ENCODE measurements at regions not wholly inside any gene's neighbourhood (a gene's known extent, or its start where the extent isn't known, plus 50 kb on each side); places are given as distances from the start of the nearest gene placed in this dataset.

DNA sequence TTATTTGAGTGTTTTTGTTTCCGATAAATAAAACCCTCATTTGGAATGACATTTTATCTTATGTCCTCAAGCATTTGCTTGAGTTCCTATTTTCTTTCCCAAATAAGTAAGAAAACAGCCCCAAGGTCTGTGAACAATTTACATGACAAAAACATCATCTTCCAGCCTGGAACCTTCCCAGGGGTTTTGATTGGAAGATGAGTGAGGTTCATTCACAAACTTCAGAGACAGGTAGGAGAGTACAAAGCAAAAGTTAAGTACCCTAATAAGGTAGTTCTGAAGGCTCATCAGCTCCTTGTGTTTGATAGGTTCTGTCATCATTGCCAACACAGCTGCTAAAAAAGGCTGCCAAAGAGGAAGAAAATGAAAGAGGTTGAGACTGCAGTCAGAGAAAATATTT lies 772.8 kb downstream of the CDH8 start:
- Histone ChIP-seq H3K4me3 (ENCODE audit: low read length) (no peak overlapping the region), H3K4me1 (ENCODE audit: control insufficient read depth, insufficient read depth, low read length) (no peaks in the 10 kb centered on the region), H3K27me3 (replicated peaks; ENCODE audit: control insufficient read depth, insufficient read depth, low read length) (no peaks in the 10 kb centered on the region), H3K9me3 (ENCODE audit: control insufficient read depth, low read length) (no peaks in the 10 kb centered on the region), H3K36me3 (ENCODE audit: control insufficient read depth, insufficient read depth, low read length, severe bottlenecking) (no peaks in the 10 kb centered on the region), H3K9ac (ENCODE audit: low read length) (no peak overlapping the region)
- no peak for DNase-seq (ENCODE audit: low read depth)

- Histone ChIP-seq H3K27me3 (replicated peaks; ENCODE audit: control insufficient read depth, insufficient read depth, low read length) (no peaks in the 10 kb centered on the region), H3K4me1 (ENCODE audit: control insufficient read depth, insufficient read depth, low read length) (no peaks in the 10 kb centered on the region), H3K4me3 (ENCODE audit: low read length) (no peak overlapping the region), H3K9ac (ENCODE audit: low read length) (no peak overlapping the region), H3K9me3 (ENCODE audit: control insufficient read depth, low read length) (no peaks in the 10 kb centered on the region), H3K36me3 (ENCODE audit: control insufficient read depth, insufficient read depth, low read length, severe bottlenecking) (no peaks in the 10 kb centered on the region)
- DNase-seq (ENCODE audit: low read depth): no peak
These were observed 774.9 kb downstream of the CDH8 start for GRCh38 chr16:61261315-61261714.

- Histone ChIP-seq H3K4me1 (ENCODE audit: control insufficient read depth, insufficient read depth, low read length) (no peaks in the 10 kb centered on the region), H3K9ac (ENCODE audit: low read length) (no peak overlapping the region), H3K4me3 (ENCODE audit: low read length) (no peak overlapping the region), H3K27me3 (replicated peaks; ENCODE audit: control insufficient read depth, insufficient read depth, low read length) (no peaks in the 10 kb centered on the region), H3K36me3 (ENCODE audit: control insufficient read depth, insufficient read depth, low read length, severe bottlenecking) (no peaks in the 10 kb centered on the region), H3K9me3 (ENCODE audit: control insufficient read depth, low read length) (no peaks in the 10 kb centered on the region)
- no peak for DNase-seq (ENCODE audit: low read depth)
These were observed 789.6 kb downstream of the CDH8 start for GRCh38 chr16:61246592-61246991.

GRCh38 chr16:61243954-61244353 lies 792.3 kb downstream of the CDH8 start:
- H3K27me3 ChIP-seq (replicated peaks; ENCODE audit: control insufficient read depth, insufficient read depth, low read length): no peaks in the 10 kb centered on the region
- no peak overlapping the region for H3K4me3 ChIP-seq (ENCODE audit: low read length)
- DNase-seq (ENCODE audit: low read depth): no peak
- H3K4me1 ChIP-seq (ENCODE audit: control insufficient read depth, insufficient read depth, low read length): no peaks in the 10 kb centered on the region
- H3K9ac ChIP-seq (ENCODE audit: low read length): no peak overlapping the region
- H3K9me3 ChIP-seq (ENCODE audit: control insufficient read depth, low read length): no peaks in the 10 kb centered on the region
- no peaks in the 10 kb centered on the region for H3K36me3 ChIP-seq (ENCODE audit: control insufficient read depth, insufficient read depth, low read length, severe bottlenecking)

- no peaks in the 10 kb centered on the region for H3K4me1 ChIP-seq (ENCODE audit: control insufficient read depth, insufficient read depth, low read length)
- H3K9ac ChIP-seq (ENCODE audit: low read length): no peak overlapping the region
- no peaks in the 10 kb centered on the region for H3K27me3 ChIP-seq (replicated peaks; ENCODE audit: control insufficient read depth, insufficient read depth, low read length)
- no peaks in the 10 kb centered on the region for H3K36me3 ChIP-seq (ENCODE audit: control insufficient read depth, insufficient read depth, low read length, severe bottlenecking)
- no peak for DNase-seq (ENCODE audit: low read depth)
- no peaks in the 10 kb centered on the region for H3K9me3 ChIP-seq (ENCODE audit: control insufficient read depth, low read length)
- no peak overlapping the region for H3K4me3 ChIP-seq (ENCODE audit: low read length)
These were observed 798.3 kb downstream of the CDH8 start for GRCh38 chr16:61237884-61238485.

DNA sequence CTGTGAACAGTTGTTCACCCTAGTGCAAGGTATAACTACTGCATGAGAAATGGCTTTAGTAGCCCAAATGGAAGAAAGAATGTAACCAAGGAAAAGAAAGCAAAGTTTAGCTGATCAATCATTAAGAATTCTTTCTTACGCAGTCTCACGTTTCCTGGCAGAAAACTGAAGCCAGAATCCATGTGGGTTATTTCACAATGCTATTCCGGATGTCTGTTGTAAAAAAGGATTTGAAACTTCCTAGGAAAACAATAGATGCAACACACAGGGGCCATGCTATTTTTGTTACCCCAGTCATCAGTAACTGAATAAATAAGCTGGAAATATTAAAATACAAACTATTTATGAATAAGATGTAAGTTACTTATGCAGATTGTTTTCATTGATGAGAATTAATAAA lies 802.5 kb downstream of the CDH8 start:
- Histone ChIP-seq H3K36me3 (ENCODE audit: control insufficient read depth, insufficient read depth, low read length, severe bottlenecking) (no peaks in the 10 kb centered on the region), H3K4me3 (ENCODE audit: low read length) (no peak overlapping the region), H3K9me3 (ENCODE audit: control insufficient read depth, low read length) (no peaks in the 10 kb centered on the region), H3K4me1 (ENCODE audit: control insufficient read depth, insufficient read depth, low read length) (no peaks in the 10 kb centered on the region), H3K9ac (ENCODE audit: low read length) (no peak overlapping the region), H3K27me3 (replicated peaks; ENCODE audit: control insufficient read depth, insufficient read depth, low read length) (no peaks in the 10 kb centered on the region)
- DNase-seq (ENCODE audit: low read depth): no peak

GRCh38 chr16:61228371-61228770 lies 807.9 kb downstream of the CDH8 start:
- Histone ChIP-seq H3K9me3 (ENCODE audit: control insufficient read depth, low read length) (no peaks in the 10 kb centered on the region), H3K4me3 (ENCODE audit: low read length) (no peak overlapping the region), H3K9ac (ENCODE audit: low read length) (no peak overlapping the region), H3K27me3 (replicated peaks; ENCODE audit: control insufficient read depth, insufficient read depth, low read length) (no peaks in the 10 kb centered on the region), H3K36me3 (ENCODE audit: control insufficient read depth, insufficient read depth, low read length, severe bottlenecking) (no peaks in the 10 kb centered on the region), H3K4me1 (ENCODE audit: control insufficient read depth, insufficient read depth, low read length) (no peaks in the 10 kb centered on the region)
- DNase-seq (ENCODE audit: low read depth): no peak

DNA sequence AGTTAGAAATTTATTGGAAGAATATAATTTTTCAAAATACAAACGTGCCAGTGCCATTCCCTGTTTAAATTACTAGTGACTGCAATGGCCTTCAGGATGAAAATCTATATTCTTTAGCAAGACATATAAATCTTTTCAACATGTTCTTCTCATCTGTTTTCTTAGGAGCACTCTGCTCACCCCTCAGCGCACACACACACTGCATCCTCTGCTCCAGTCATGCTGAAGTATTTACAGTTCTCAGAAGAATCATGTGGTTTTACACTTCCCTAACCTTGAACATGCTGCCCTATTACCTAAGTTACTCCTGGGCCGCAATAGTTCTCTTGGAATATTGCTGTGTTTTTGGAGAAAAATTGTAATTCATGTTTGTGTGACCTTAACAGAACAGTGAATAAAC lies 820.6 kb downstream of the CDH8 start:
- Histone ChIP-seq H3K36me3 (ENCODE audit: control insufficient read depth, insufficient read depth, low read length, severe bottlenecking) (no peaks in the 10 kb centered on the region), H3K9ac (ENCODE audit: low read length) (no peak overlapping the region), H3K4me1 (ENCODE audit: control insufficient read depth, insufficient read depth, low read length) (no peaks in the 10 kb centered on the region), H3K27me3 (replicated peaks; ENCODE audit: control insufficient read depth, insufficient read depth, low read length) (no peaks in the 10 kb centered on the region), H3K4me3 (ENCODE audit: low read length) (no peak overlapping the region), H3K9me3 (ENCODE audit: control insufficient read depth, low read length) (no peaks in the 10 kb centered on the region)
- DNase-seq (ENCODE audit: low read depth): no peak

DNA sequence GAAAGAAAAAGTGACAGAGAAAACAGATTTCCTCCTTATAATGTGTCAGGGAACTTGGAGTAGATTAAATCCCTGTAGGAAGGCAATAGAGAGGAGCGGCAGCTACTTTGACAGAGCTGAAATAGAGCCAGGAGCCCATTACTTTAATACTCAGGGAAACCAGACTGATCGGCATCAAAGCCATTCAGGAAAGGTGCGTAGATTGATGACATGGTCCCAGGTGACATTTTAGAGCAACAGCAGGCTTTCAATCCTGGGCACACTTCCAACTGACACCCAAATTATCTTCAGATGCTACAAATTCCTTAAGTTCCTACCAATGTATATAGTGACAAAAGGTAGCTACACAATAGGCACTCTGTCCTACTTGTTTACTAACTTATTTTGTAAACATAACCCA lies 821.5 kb downstream of the CDH8 start:
- no peaks in the 10 kb centered on the region for H3K9me3 ChIP-seq (ENCODE audit: control insufficient read depth, low read length)
- H3K4me1 ChIP-seq (ENCODE audit: control insufficient read depth, insufficient read depth, low read length): no peaks in the 10 kb centered on the region
- no peak overlapping the region for H3K9ac ChIP-seq (ENCODE audit: low read length)
- no peaks in the 10 kb centered on the region for H3K36me3 ChIP-seq (ENCODE audit: control insufficient read depth, insufficient read depth, low read length, severe bottlenecking)
- H3K27me3 ChIP-seq (replicated peaks; ENCODE audit: control insufficient read depth, insufficient read depth, low read length): no peaks in the 10 kb centered on the region
- H3K4me3 ChIP-seq (ENCODE audit: low read length): no peak overlapping the region
- no peak for DNase-seq (ENCODE audit: low read depth)

DNA sequence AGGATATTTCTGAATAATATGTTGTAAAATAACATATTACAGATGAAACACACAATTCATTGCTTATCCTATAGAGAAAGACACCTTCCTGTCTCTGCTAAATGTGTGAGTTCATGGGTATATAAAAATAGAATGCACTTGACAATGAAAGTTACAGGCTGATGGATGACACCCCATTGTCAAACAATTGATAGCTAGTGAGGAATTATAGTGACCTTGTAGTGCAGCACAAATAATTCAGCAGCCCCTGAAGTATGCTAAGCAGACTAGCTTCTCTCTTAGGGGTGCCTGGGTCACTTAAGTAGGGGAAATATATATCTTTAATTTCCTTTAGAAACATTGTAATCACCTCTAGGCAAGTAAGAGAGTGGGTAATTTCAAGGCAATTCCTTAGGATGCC lies 826.2 kb downstream of the CDH8 start:
- H3K36me3 ChIP-seq (ENCODE audit: control insufficient read depth, insufficient read depth, low read length, severe bottlenecking): no peaks in the 10 kb centered on the region
- no peak for DNase-seq (ENCODE audit: low read depth)
- H3K4me3 ChIP-seq (ENCODE audit: low read length): no peak overlapping the region
- no peaks in the 10 kb centered on the region for H3K4me1 ChIP-seq (ENCODE audit: control insufficient read depth, insufficient read depth, low read length)
- no peaks in the 10 kb centered on the region for H3K9me3 ChIP-seq (ENCODE audit: control insufficient read depth, low read length)
- H3K9ac ChIP-seq (ENCODE audit: low read length): no peak overlapping the region
- no peaks in the 10 kb centered on the region for H3K27me3 ChIP-seq (replicated peaks; ENCODE audit: control insufficient read depth, insufficient read depth, low read length)

GRCh38 chr16:61195006-61195405 lies 841.2 kb downstream of the CDH8 start:
- H3K4me1 ChIP-seq (ENCODE audit: control insufficient read depth, insufficient read depth, low read length): no peaks in the 10 kb centered on the region
- no peak overlapping the region for H3K9ac ChIP-seq (ENCODE audit: low read length)
- no peak for DNase-seq (ENCODE audit: low read depth)

GRCh38 chr16:61194573-61194972 lies 841.7 kb downstream of the CDH8 start:
- Histone ChIP-seq H3K9me3 (ENCODE audit: control insufficient read depth, low read length) (no peaks in the 10 kb centered on the region), H3K9ac (ENCODE audit: low read length) (no peak overlapping the region), H3K4me1 (ENCODE audit: control insufficient read depth, insufficient read depth, low read length) (no peaks in the 10 kb centered on the region), H3K27me3 (replicated peaks; ENCODE audit: control insufficient read depth, insufficient read depth, low read length) (no peaks in the 10 kb centered on the region), H3K36me3 (ENCODE audit: control insufficient read depth, insufficient read depth, low read length, severe bottlenecking) (no peaks in the 10 kb centered on the region), H3K4me3 (ENCODE audit: low read length) (no peak overlapping the region)
- DNase-seq (ENCODE audit: low read depth): no peak

More at GRCh38 chr16:61195006-61195405, 841.2 kb downstream of the CDH8 start:
- H3K27me3 ChIP-seq (replicated peaks; ENCODE audit: control insufficient read depth, insufficient read depth, low read length): no peaks in the 10 kb centered on the region
- H3K9me3 ChIP-seq (ENCODE audit: control insufficient read depth, low read length): no peaks in the 10 kb centered on the region
- H3K36me3 ChIP-seq (ENCODE audit: control insufficient read depth, insufficient read depth, low read length, severe bottlenecking): no peaks in the 10 kb centered on the region
- no peak overlapping the region for H3K4me3 ChIP-seq (ENCODE audit: low read length)

All from adipocyte (in vitro differentiated cells).